Subcutaneous abdominal adipose tissue (tissue), 5 donors: ENCODE measurements at regions not wholly inside any gene's neighbourhood (a gene's known extent, or its start where the extent isn't known, plus 50 kb on each side); places are given as distances from the start of the nearest gene placed in this dataset.

ENCODE experiments used
- H3K27ac ChIP-seq: one replicate; pipeline ENCODE4 v1.7.0; 2013; ENCODE audit warnings: low read depth, mild to moderate bottlenecking, inconsistent platforms, low read length, moderate library complexity
- H3K27me3 ChIP-seq, 5 donors: one replicate each; pipeline ENCODE4 v1.7.0; 2013; ENCODE audit warnings: low read length in 5 of 5, inconsistent platforms in 1 of 5; ENCODE audit not compliant: control insufficient read depth in 5 of 5, insufficient read depth in 4 of 5
- H3K36me3 ChIP-seq, 5 donors: one replicate each; pipeline ENCODE4 v1.7.0; 2013; ENCODE audit warnings: low read length in 5 of 5; ENCODE audit not compliant: control insufficient read depth in 5 of 5, insufficient read depth in 5 of 5
- H3K4me1 ChIP-seq, 5 donors: one replicate each; pipeline ENCODE4 v1.7.0; 2013; ENCODE audit warnings: low read length in 5 of 5, mild to moderate bottlenecking in 3 of 5, moderate library complexity in 1 of 5; ENCODE audit not compliant: control insufficient read depth in 5 of 5, insufficient read depth in 5 of 5
- H3K4me3 ChIP-seq, 5 donors: one replicate each; pipeline ENCODE4 v1.7.0; 2013; ENCODE audit warnings: low read length in 5 of 5, low read depth in 1 of 5
- H3K9ac ChIP-seq, 5 donors: one replicate each; pipeline ENCODE4 v1.7.0; 2013; ENCODE audit warnings: low read length in 5 of 5, mild to moderate bottlenecking in 4 of 5, moderate library complexity in 3 of 5
- H3K9me3 ChIP-seq, 5 donors: one replicate each; pipeline ENCODE4 v1.7.0; 2013; ENCODE audit warnings: low read length in 5 of 5; ENCODE audit not compliant: control insufficient read depth in 5 of 5
- donor health status: healthy.
- donor health status: healthy.
- donor health status: healthy.
- donor health status: healthy.
- donor health status: healthy.

- no peak overlapping the region for H3K9ac ChIP-seq
- no peaks in the 10 kb centered on the region for H3K36me3 ChIP-seq
Measured at GRCh38 chr12:126719912-126720705, 1546.9 kb upstream of the TMEM132C start.

GRCh38 chr12:126726481-126727217 is 1540.3 kb upstream of the TMEM132C start:
- Histone ChIP-seq H3K27me3 (peaks cover 13 to 38% (median 21%) of the 10 kb centered on the region in 5 donors), H3K27ac (no peak overlapping the region), H3K4me1 (no peaks in the 10 kb centered on the region), H3K4me3 (no peak overlapping the region), H3K9me3 (no peaks in the 10 kb centered on the region), H3K36me3 (no peaks in the 10 kb centered on the region), H3K9ac (no peak overlapping the region)

More at GRCh38 chr12:126719912-126720705, 1546.9 kb upstream of the TMEM132C start:
- Histone ChIP-seq H3K4me1 (no peaks in the 10 kb centered on the region), H3K4me3 (no peak overlapping the region), H3K27ac (no peak overlapping the region), H3K27me3 (peaks cover 0 to 6% (median 5%) of the 10 kb centered on the region in 5 donors), H3K9me3 (peaks cover 0 to 3% (median 0%) of the 10 kb centered on the region in 5 donors)

GRCh38 chr12:126727218-126728075 is 1539.5 kb upstream of the TMEM132C start:
- Histone ChIP-seq H3K4me3 (no peak overlapping the region), H3K4me1 (no peaks in the 10 kb centered on the region), H3K36me3 (no peaks in the 10 kb centered on the region), H3K27me3 (peaks cover 13 to 38% (median 21%) of the 10 kb centered on the region in 5 donors), H3K9me3 (no peaks in the 10 kb centered on the region), H3K9ac (no peak overlapping the region), H3K27ac (no peak overlapping the region)

GRCh38 chr12:126734296-126734695 is 1532.7 kb upstream of the TMEM132C start:
- Histone ChIP-seq H3K9ac (no peak overlapping the region), H3K27me3 (no peaks in the 10 kb centered on the region), H3K9me3 (no peaks in the 10 kb centered on the region), H3K4me1 (no peaks in the 10 kb centered on the region), H3K4me3 (no peak overlapping the region), H3K36me3 (no peaks in the 10 kb centered on the region), H3K27ac (no peak overlapping the region)

- no peak overlapping the region for H3K27ac ChIP-seq
- H3K9ac ChIP-seq, result no peak overlapping the region
- H3K9me3 ChIP-seq, result no peaks in the 10 kb centered on the region
- no peaks in the 10 kb centered on the region for H3K4me1 ChIP-seq
- H3K27me3 ChIP-seq, result no peaks in the 10 kb centered on the region
- H3K4me3 ChIP-seq, result no peak overlapping the region
- no peaks in the 10 kb centered on the region for H3K36me3 ChIP-seq
Measured at GRCh38 chr12:126734710-126735109, 1532.3 kb upstream of the TMEM132C start.

GRCh38 chr12:126741536-126742240 is 1525.3 kb upstream of the TMEM132C start:
- Histone ChIP-seq H3K9ac (no peak overlapping the region), H3K27ac (no peak overlapping the region), H3K9me3 (no peaks in the 10 kb centered on the region), H3K36me3 (no peaks in the 10 kb centered on the region), H3K4me3 (no peak overlapping the region), H3K4me1 (no peaks in the 10 kb centered on the region), H3K27me3 (peaks cover 0 to 4% (median 0%) of the 10 kb centered on the region in 5 donors)

- no peak overlapping the region for H3K27ac ChIP-seq
- H3K27me3 ChIP-seq, result peaks cover 0 to 4% (median 0%) of the 10 kb centered on the region in 5 donors
- H3K4me1 ChIP-seq, result no peaks in the 10 kb centered on the region
Measured at GRCh38 chr12:126742241-126742641, 1524.7 kb upstream of the TMEM132C start.

GRCh38 chr12:126747530-126748149 is 1519.3 kb upstream of the TMEM132C start:
- Histone ChIP-seq H3K27ac (no peak overlapping the region), H3K4me1 (no peaks in the 10 kb centered on the region), H3K36me3 (no peaks in the 10 kb centered on the region), H3K9me3 (no peaks in the 10 kb centered on the region), H3K4me3 (no peak overlapping the region), H3K9ac (no peak overlapping the region), H3K27me3 (peaks cover 0 to 4% (median 0%) of the 10 kb centered on the region in 5 donors)

More at GRCh38 chr12:126742241-126742641, 1524.7 kb upstream of the TMEM132C start:
- H3K9ac ChIP-seq, result no peak overlapping the region
- H3K36me3 ChIP-seq, result no peaks in the 10 kb centered on the region
- no peak overlapping the region for H3K4me3 ChIP-seq
- no peaks in the 10 kb centered on the region for H3K9me3 ChIP-seq

- Histone ChIP-seq H3K9me3 (no peaks in the 10 kb centered on the region), H3K36me3 (no peaks in the 10 kb centered on the region), H3K4me1 (no peaks in the 10 kb centered on the region), H3K4me3 (no peak overlapping the region), H3K27ac (no peak overlapping the region), H3K9ac (no peak overlapping the region), H3K27me3 (no peaks in the 10 kb centered on the region)
Measured at GRCh38 chr12:126752021-126752420, 1514.9 kb upstream of the TMEM132C start.
